GM18951 (cell line): ENCODE measurements at regions not wholly inside any gene's neighbourhood (a gene's known extent, or its start where the extent isn't known, plus 50 kb on each side); places are given as distances from the start of the nearest gene placed in this dataset.
"Not testable (repeated sequence)": the region's sequence is repeated elsewhere in the genome, so short reads cannot be mapped to it uniquely, and the experiment has no call there.

Source experiments
- POLR2A ChIP-seq: IDR thresholded peaks from 4 replicates; pipeline ENCODE4 v1.6.1; 2011; ENCODE audit warnings: mild to moderate bottlenecking; ENCODE audit not compliant: insufficient read length, insufficient read depth; ENCODE audit errors: extremely low read depth
- in situ Hi-C: fragments of 300-500 bp; cut with MboI; formaldehyde crosslinking; loops from one replicate; pipeline ENCODE4 v1.12.0; 2022; ENCODE audit warnings: low sequenced_read_pairs, mixed read lengths, inconsistent platforms; ENCODE audit not compliant: unreplicated experiment

DNA sequence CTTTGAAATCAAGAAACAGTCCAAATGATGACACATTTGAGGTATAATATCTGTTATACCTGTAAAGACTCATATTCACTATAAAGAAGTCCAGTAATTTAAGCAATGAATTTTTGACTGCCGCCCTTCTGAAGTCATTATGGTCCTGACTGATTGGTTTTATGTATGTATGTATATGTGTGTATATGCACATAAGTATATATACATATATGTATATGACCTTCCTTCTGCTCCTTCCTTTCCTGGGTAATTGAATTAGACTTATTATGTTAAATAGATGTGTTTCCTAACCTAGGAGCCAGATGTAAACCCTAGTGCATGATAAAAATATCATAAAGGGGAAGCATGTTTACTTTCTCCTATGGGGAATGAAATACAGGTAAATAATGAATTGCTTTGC lies 343.1 kb upstream of the BRINP1 start:
- no peak for TF ChIP-seq POLR2A
- in situ Hi-C loops, result no loop called here

DNA sequence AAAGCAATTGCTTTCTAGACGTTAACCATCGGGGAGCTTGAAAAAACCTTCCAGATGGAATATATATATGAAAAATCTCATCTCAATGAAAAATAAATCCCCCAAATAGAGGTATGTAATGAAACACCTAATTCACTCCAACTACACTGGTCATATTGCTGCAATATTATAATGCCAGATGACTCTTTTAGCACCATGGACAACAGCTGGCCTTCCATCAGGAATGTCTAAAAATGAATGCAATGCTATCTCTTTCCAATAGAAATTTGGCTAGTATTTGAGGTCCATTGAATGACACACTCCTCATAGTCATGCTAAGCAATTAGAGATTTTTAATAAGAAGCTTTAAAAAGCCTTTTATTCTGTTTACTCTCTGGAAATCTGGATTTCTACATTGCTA lies 340.2 kb upstream of the BRINP1 start:
- in situ Hi-C loops, result loop anchor here (10.0 kb wide), 1 partner anchor 305 kb away; no protein-coding TSS in a partner anchor
- no peak for TF ChIP-seq POLR2A

DNA sequence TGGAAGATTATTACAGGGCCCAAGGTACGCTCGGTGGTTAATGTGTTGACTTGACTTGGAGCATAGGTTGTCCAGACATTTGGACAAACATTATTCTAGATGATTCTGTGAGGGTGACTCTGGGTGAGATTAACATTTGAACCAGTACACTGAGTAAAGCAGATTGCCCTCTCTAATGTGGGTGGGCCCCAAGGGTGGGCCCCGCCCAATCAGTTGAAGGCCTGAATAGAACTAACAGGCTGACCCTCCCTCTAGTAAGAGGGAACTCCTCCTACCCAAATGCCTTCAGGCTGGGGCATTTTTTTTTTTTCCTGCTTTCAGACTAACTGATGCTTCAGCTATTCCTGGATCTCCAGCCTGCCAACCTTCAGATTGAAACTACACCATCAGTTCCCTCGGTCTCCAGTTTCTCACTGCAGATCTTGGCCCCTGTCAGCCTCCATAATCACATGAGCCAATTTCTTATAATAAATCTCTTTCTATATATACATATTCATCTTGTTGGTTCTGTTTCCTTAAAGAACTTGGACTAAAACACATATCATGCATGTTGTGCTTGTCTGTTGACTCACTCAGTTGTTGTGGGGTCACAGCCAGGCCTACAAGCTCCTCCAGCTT lies 338.1 kb upstream of the BRINP1 start:
- in situ Hi-C loops, result loop anchor here (10.0 kb wide), 1 partner anchor 303 kb away; no protein-coding TSS in a partner anchor
- no peak for TF ChIP-seq POLR2A

DNA sequence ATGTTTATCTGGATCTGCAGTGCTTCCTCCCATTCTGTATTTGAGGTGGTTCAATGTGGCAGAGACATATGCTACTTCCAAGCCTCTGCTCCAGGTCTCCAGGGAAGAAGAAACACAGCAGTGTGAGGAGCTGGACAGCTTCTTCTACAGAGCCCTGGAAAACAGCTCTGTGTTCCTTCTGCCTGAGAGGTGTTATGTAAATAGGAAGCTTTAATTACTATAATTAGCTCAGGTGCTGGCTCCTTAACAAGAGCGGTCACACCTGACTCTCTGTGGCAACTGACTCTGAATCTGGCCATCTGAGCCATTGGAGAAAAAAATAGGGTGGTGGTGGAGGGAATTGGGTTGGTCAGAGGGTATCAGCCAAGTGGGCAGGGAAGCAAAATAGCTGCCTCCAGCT lies 332.4 kb upstream of the BRINP1 start:
- no peak for TF ChIP-seq POLR2A
- in situ Hi-C loops, result loop anchor here (10.0 kb wide), 1 partner anchor 297 kb away; no protein-coding TSS in a partner anchor

DNA sequence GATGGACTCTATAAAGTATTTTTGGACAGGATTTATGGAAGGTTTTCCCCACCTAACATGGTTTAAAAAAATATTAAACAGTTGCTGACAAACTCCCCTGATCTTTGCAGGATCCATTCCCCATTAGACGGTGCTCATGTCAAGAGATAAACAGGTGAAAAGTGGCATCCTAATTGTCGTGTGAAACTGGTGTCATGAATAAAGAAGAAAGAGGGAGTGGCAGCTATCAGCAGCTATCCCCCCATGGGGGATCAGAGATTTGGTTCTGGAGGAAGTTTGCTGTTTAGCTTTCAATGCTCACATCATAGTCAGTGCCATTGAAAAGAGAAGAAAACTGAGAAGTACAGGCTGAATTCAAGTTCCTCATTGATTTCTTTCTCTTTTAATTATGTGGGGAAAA lies 329.3 kb upstream of the BRINP1 start:
- in situ Hi-C loops, result no loop called here
- TF ChIP-seq POLR2A, result no peak

DNA sequence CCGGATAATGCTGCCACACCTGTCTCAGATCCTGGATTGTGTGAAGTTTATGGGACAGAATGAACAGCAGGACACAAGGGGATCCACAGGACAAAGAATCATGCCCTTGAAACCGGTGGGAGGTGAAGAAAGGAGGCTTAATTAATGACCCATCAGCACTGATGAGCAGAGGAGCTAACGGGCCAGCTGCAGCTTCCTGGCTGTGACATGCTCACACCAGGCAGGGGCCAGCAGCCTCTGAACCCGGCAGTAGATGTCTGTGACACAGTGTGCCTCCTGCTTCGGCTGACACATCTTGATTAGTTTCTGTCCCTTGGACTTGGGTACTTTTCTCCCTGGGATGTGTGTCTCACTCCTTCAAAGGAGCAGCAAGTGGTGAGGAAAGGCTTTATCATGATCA lies 328.8 kb upstream of the BRINP1 start:
- no peak for TF ChIP-seq POLR2A
- in situ Hi-C loops, result no loop called here

DNA sequence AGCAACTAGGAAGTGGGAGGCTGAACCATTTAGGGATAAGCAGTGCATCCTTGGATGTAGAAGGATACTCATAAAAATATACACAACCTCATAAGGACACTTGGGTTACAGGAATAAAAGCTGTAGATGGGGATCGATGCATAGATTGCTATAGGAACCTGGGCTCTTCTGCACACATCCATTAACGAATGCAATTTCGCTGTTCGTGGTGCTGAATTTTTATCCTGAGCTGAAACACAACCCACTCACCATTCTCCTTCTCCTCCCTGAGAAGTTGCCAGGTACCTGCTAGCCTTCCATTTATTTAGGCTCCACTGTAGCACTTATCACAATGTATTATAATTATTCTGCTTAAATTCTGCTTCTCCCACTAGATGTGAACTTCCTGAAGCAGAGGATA lies 320.6 kb upstream of the BRINP1 start:
- no peak for TF ChIP-seq POLR2A
- in situ Hi-C loops, result no loop called here

DNA sequence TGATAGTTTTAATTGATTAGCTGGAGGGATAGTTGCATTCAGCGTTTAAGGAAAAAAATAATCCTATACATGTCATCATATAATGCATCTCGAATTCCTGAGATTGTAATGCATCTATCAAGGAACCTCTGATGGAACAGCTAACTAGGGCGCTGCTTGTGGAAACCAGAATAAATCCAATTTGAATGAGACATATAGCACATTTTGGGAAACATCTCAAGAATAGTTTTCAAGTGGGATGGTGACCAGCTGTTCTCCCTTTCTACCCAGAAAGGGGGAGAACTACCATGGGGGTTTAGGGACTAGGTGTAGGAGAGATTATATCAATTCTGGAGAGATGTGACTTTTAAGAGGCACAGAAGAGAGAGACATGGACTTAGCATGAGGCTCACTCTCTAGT lies 319.3 kb upstream of the BRINP1 start:
- in situ Hi-C loops, result no loop called here
- no peak for TF ChIP-seq POLR2A

DNA sequence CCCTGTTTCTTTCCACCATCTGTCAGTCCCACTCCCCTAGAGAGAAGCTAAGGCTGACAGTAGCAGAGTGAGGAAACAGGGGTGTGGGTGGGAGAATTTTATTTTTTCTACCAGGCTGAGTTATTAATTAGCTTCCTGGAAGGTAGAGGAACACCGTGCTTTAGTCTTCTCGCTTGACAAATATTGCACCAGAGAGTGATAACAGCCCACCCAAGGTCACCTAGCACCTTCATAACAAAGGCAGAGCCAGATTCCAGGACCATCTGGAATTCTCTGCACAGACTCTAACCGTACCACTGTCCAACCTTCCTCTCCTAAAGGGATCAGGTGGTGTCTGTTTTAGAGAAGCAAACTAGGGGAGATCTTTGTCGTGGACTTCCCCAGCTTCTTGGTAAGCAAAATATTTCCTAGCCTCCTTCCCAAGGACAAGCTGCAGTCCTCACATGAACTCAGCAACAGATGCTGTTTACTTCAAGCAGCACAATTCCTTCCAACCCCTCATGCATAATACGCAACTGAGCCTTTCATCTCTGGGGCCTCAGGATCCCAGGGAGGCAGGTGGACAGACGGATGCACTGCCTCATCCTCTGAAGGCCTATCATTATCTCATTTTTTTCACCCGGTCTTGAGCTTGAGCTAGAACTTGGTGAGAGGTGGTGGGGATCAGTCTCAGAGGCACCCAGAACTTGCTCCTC lies 308.7 kb upstream of the BRINP1 start:
- in situ Hi-C loops, result no loop called here
- TF ChIP-seq POLR2A, result no peak

DNA sequence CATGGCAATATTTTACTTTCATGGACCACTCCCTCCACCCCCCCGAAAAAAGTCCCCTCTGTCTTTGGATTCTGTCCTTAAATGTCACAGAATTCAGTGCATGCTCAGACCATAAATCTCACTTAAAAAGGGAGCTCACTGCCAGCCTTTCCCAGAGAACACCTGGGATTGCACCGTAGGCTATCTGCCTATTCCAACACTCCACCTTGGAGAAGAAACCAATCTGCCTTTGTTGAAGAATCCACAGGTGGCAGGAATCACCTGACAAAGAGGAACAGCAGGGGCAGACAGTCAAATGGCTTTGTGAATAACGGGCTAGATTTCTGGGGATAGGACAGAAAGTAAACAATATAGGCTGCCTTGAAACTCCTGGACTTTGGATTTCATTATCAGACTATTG lies 306.7 kb upstream of the BRINP1 start:
- in situ Hi-C loops, result no loop called here

DNA sequence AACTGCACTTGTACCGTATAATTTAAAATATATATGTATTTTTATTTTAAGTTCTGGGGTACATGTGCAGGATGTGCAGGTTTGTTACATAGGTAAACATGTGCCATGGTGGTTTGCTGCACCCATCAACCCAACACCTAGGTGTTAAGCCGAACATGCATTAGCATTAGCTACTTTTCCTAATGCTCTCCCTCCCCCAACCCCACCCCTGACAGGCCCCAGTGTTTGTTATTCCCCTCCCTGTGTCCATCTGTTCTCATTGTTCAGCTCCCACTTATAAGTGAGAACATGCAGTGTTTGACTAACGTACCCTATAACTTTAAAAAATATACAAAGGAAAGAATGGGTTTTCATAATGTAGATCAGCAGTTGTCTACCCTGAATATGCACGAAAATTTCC lies 303.5 kb upstream of the BRINP1 start:
- in situ Hi-C loops, result not testable (repeated sequence)

More for the DNA sequence above, 306.7 kb upstream of the BRINP1 start:
- no peak for TF ChIP-seq POLR2A

DNA sequence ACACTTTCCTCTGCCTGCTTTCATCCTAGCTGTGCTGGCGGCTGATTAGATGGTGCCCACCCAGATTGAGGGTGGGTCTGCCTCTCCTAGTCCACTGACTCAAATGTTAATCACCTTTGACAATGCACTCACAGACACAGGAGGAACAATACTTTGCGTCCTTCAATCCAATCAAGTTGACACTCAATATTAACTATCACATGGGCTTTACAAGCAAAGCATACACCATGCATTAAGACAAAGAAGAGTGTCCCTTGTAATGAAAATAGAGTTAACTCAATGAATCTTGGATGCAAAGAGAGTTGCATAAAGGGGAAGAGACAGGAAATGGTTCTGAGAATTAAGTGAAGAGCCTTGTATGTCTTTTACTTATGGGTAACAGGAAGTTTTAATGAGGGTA lies 298.7 kb upstream of the BRINP1 start:
- no peak for TF ChIP-seq POLR2A
- in situ Hi-C loops, result no loop called here

DNA sequence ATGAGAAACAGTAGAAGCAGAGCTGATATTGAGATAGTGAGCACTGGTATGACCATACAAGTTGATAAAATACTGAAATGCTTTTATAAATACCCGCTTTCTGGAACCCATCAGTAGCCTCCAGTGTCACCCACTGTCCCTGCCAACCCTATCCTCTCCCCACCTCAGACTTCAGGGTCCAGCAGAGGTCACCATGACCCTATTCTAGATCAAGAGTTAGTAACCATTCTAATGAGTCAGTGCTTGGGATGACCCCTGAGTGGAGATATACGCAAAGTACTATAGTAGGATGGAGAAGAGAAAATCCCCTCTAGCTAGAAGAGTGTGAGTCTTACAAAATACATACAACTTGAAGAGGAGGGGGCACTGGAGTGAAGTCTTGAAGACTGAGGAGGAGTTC lies 297.9 kb upstream of the BRINP1 start:
- TF ChIP-seq POLR2A, result no peak
- in situ Hi-C loops, result no loop called here

DNA sequence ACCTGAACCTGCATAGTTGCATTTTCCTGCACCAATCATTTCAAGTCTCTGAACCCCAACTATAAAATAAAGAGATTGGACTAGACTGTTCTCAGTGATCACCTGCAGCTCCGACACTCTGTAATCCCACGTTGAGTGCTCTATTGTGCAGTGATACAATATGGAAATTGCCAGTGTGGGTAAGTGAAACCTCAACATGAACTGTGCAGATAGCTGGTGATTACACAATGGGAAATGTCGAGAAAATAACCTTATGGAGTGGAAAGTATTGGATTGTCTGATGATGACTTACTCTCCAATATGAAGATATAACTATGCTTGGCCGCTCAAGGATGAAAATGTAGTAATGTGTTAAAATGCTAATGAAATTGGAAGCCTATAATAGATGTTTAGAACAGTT lies 293.1 kb upstream of the BRINP1 start:
- no peak for TF ChIP-seq POLR2A
- in situ Hi-C loops, result no loop called here
